GM21360 (cell line): ENCODE measurements at regions not wholly inside any gene's neighbourhood (a gene's known extent, or its start where the extent isn't known, plus 50 kb on each side); places are given as distances from the start of the nearest gene placed in this dataset.
"Not testable (repeated sequence)": the region's sequence is repeated elsewhere in the genome, so short reads cannot be mapped to it uniquely, and the experiment has no call there.

Experiments used
- ATAC-seq: cut with Tn5 transposase; IDR thresholded peaks from one replicate; pipeline ENCODE4 v1.9.1; 2021; ENCODE audit warnings: mild to moderate bottlenecking, moderate library complexity; ENCODE audit not compliant: unreplicated experiment

DNA sequence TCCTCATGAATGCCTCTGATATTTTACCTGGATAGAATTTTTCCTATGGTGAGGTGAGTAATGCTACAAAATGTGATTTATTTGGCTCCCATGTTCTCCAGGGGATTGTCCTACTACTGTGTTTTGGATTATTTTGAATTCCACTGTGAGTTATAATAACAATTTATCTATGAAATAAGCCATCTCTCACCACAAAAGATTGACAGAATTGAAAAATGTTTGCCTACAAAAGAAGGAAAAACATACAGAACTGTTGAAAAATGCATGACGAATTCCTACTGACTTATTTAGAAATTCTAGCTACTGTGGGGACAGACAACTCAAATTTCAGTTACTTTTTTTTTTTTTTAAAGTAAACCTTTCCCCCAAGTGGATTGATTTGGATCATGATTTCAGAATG is 463.7 kb upstream of the GRIN3A start:
- no peak for ATAC-seq

DNA sequence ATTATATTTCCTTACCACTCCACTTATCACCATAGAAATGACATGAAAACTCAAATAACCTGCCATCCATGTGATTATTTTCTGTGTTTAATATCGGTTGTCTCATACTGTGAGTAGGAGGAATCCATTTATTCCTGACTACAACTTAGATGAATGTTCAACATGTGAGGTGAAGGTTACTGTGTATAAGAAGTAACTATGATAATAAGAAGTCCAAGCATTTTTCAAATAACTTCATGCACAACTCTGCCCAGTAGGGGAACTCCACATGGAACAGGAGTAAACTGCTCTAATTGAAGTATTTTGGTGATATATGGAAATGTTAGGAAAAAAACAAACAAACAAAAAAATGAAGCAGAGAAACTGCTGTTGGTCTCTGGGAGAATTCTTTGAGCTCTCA is 447.5 kb upstream of the GRIN3A start:
- no peak for ATAC-seq

DNA sequence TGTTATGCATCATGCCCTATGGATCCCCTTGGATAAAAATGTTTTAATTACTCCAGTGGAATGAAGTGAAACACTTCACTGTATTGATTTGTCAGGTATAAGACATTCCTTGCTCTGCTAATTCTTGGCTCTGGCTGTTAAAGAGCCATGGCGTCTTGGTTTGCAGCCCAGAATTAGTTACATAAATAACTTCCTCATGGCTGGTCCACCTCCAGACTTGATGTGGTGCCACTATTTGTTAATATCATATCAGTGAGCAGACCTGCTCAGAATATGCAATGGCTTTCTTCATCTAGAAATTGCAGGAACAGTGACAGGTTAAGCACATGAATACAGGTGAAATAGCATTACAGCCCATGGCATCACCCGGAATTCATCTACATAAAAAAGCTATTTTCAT is 446.9 kb upstream of the GRIN3A start:
- ATAC-seq: no peak

DNA sequence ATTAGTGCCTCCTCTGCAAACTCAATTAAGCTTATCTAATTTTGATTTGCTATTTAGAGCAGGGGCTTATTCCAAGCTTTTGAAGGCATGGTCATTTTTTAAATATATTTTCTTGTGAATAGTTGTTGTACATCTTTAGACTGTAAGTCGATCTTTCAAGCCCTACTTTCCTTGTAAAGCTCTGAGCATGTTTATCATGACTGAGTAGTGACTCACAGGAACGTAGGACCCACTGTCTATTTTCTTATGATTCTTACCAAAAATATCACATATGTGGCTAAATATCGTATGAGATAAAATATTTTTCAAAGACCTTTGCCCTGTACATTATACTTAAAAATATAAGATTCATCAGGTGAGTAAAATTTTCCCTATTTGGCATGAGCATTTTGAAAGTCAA is 440.4 kb upstream of the GRIN3A start:
- no peak for ATAC-seq

DNA sequence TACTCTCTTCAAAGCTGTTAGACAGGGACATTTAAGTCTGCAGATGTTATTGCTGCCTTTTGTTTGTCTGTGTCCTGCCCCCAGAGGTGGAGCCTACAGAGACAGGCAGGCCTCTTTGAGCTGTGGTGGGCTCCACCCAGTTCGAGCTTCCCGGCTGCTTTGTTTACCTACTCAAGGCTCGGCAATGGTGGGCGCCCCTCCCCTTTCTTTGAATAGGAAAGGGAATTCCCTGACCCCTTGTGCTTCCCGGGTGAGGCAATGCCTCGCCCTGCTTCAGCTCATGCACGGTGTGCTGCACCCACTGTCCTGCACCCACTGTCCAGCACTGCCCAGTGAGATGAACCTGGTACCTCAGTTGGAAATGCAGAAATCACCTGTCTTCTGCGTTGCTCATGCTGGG is 435.8 kb upstream of the GRIN3A start:
- not testable (repeated sequence) for ATAC-seq

DNA sequence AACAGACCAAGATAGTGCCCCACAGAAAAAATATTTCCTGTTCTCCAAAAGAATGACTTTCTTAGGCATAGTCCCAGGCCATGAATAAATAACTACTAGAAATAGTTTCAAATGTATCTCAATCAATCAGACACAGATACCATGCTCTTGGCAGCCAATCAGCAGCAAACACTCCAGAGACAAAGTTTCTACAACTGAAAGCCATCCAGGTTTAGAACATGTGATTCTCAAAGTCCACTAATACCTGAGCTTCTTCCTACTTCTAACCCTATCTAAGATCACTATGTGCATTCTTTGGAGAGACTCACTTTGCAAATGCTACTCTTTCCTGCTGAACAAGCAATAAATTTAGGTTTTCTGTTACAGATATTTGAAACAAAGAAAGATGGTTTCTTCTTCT is 425.8 kb upstream of the GRIN3A start:
- no peak for ATAC-seq

DNA sequence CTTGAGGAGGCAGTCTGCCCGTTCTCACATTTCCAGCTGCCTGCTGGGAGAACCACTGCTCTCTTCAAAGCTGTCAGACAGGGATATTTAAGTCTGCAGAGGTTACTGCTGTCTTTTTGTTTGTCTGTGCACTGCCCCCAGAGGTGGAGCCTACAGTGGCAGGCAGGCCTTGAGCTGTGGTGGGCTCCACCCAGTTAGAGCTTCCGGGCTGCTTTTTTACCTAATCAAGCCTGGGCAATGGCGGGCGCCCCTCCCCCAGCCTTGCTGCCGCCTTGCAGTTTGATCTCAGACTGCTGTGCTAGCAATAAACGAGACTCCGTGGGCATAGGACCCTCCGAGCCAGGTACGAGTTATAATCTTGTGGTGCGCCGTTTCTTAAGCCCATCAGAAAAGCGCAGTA is 414.6 kb upstream of the GRIN3A start:
- not testable (repeated sequence) for ATAC-seq

DNA sequence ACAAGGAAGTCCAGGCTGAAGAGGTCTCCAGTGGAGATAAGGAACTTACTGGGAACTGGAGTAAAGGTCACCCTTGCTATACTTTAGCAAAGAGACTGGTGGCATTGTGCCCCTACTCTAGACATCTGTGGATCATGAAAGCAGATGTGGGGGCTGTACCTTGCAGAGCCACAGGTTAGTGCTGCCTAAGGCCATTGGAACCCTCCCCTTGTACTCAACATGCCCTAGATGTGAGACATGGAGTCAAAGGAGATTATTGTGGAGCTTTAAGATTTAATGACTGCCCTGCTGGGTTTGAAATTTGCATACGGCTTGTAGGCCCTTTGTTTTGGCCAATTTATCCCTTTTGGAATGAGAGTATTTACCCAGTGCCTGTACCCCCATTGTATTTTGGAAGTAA is 397.3 kb upstream of the GRIN3A start:
- no peak for ATAC-seq

DNA sequence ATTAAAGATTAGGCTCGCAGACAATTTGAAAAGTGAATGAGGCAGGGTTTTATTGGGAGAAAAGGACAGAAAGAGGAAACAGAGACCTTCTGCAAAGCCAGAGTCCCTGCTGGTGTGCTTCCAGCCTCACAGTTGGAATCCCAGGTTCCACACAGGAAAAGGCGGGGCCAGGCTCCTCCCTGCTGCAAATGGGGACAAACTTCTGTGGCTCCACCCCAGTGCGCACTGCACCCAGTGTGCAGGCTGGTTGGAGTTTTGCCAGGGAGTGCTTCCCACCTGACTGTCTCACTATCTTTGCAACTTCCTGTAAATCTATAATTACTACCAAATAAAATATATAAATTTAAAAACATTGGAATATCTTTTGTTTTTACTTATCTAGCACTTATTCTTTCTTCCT is 386.0 kb upstream of the GRIN3A start:
- no peak for ATAC-seq

DNA sequence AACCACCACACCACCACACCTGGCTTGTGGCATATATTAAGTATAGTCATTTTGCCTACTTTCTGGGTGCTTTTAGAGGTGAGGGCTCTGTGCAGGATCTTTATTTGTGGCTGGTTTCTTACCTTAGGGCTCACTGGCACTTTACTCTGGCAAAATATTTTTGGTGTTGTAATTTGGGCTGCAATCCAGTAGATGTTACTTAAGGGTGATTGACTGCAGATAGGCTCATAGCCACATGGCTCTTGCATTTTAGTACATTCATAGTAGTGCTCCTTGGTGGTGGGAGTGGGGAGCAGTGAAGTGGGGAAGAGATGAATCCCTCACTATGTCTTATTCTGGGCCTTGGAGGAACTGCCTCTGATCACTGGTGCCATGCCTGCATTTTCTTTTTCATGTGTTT is 376.1 kb upstream of the GRIN3A start:
- ATAC-seq: no peak

DNA sequence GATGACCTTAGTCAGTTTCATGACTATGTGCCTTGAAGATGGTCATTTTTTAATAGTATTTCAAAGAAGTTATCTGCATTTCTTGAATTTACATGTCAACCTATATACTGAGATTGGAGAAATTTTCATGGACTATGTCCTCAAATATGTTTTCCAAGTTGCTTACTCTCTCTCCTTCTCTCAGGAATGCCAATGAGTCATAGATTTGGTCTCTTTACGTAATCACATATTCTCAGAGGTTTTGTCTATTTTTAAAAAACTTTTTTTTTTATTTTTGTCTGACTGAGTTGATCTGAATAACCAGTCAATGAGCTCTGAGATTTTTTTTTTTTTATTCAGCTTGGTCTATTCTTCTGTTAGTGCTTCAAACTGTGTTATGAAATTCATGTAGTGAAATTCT is 374.7 kb upstream of the GRIN3A start:
- ATAC-seq: no peak

DNA sequence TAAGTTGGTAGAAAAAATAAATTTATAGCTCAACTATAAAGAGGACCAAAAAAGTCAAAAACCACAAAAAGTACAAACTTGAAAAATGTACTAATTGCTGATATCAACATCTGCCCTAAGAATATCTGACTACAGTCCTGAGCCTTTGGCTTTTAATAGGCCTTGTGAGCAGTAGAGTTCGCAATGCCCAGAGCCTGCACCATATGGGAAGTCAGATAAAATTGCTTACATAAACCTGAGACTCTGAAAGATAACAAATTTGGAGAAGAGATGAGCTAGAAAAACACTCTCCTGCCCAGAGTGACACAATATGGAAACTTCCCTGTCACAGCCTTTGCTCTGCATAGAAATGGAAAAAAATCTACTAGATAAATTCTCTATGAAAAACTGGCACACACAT is 368.0 kb upstream of the GRIN3A start:
- no peak for ATAC-seq

DNA sequence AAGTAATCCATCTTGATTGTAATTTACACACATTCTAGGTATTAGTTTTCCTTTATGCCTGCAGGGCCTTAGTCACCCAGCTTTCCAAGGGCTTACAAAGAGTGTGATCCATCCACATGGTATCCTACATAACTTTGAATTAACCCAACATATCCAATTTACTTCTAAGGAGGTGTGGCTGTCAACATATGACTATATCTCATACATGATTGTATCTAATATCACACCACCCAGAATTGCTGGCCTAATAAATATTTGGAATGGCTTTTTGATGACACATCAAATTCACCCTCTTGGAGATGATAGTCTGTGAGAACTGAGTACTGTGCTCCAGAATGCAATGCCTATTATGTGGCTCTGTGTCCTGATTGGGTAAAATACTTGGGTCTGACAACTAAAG is 363.3 kb upstream of the GRIN3A start:
- ATAC-seq: no peak

DNA sequence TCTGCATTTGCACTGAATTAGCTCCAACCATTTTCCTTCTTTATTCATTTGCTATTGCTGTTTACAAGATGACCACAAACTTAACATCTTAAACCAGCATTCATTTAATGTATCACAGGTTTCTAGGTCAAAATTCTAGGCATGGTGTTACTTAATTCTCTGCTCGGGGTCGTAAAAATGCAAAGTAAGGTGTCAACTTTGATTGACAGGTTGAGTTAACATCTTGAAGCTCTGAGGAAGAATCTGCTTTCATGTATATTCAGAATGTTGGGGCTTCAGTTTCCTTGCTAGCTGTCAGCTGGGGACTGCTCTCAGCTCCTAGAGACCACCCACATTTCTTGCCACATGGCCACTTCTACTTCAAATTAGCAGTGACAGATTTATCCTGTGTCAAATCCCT is 348.7 kb upstream of the GRIN3A start:
- ATAC-seq: no peak

DNA sequence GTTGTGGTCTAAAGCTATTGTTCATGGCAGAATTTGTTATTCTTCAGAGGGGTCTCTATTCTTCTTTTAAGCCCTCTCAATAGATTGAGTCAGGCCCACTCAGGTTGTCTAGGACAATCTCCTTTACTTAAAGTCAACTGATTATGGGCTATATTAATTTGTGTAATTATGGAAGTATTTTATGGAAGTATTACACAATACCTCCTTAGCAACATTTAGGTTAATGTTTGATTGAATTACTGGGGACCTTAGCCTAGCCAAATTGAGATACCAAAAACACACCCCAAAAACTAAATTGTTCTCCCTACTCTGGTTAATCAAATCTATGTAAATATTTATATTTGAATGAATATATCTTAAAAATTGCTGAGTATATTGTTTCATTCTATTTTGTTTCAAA is 347.1 kb upstream of the GRIN3A start:
- no peak for ATAC-seq

DNA sequence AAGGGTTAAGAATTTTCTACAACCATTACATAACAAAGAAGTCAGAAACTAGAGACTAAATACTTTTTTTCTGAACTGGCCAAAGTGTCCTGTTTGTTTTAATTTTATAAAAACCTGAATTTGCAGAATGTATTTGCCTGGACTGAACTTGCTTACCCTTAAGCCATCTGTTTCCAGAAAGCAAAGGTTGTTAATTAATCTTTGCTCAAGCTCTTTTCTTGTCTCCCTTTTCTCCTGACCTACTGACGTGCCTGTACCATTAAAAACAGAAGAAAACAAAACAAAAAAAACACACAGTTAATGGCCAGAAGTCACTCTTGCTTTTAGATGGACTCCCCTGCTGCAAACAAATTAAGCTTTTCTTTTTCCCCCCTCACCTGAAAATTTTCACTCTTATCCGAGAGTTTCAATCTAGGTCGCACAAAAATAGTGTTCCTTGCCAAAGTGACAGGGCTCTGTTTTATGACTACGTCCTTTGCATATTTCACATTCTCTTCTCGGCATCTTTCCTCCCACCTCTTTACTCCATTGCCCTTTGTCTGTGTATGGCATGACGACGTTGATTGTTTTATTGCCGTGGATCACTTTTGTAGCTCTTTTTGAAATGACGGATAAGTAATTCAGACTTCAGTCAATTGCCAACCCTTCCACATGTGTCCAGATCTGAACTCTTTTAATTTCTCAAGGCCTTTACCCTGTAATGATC is 333.8 kb upstream of the GRIN3A start:
- no peak for ATAC-seq

DNA sequence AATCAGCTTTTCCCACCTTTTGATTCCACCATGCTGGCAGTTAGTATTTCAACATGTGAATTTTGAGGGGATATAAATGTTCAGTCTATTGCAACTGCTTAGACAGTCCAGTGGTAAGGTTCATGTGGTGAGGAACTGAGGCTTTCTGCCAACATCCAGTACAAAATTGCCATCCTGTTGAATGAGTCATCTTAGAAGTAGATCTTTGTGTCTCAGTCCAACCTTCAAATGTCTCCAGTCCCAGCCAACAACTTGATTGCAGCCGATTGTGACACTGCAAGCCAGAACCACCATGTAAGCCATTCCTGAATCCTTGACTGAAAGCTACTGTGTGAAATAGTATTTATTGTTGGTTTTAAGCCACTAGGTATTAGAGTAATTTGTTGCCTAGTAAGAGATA is 331.5 kb upstream of the GRIN3A start:
- ATAC-seq: no peak

DNA sequence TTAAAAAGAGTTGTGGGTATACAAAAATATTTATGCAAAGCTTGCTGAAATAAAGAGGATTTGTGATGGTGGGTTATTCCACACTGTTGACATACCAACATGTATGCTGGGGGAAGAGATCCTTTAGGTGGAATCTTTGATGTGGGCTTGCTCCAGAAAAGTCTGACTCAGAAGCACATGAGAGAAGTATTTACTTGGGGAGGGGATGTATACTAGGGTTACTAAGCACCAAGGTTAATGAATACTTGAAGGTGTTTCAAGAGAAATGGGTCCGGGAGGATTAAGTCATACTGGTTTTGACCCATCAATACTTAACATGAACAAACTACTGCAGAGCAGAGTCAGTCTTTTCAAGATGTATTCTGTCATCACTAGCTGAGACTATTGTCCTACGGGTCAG is 316.4 kb upstream of the GRIN3A start:
- ATAC-seq: no peak

DNA sequence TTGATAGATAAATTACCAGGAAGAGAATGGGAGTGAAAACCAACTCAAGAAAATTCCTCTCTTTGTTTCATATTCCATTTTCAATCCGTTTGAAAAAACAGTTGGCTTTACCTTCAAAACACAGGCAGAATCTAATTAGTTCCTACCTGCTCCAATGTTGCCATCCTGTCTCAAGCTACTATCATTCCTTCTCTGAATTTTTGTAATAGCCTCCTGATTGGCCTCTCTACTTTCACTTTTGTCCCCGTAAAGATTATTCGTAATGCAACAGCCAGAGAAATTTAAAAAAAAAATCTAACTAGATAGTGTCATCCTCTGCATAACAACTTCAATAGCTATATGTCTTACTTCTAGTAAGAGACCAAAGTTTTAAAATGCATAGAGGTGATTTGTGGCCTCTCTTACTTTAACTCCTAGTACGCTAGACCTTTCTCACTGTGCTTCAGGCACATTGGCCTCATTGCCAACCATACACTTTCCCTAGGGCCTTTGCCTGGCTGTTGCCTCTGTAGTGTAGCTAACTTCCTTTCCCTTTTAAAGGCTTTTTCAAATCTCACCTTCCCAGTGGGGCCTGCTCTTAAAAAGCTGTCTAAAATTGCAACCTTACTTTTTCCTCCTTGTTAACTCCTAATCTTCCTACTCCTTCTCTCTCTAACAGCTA is 311.3 kb upstream of the GRIN3A start:
- ATAC-seq: no peak

DNA sequence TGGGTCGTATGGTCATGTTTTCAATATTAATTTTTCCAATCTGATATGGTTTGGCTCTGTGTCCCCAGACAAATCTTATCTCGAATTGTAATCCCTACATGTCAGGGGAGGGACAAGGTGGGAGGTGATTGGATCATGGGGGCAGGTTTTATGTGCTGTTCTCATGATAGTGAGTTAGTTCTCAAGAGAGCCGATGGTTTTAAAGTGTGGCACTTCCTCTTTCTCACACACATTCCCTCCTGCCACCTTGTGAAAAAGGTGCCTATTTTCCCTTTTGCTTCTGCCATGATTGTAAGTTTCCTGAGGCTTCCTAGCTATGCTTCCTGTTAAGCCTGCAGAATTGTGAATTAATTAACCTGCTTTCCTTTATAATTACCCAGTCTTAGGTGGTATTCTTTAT is 309.1 kb upstream of the GRIN3A start:
- ATAC-seq: no peak

DNA sequence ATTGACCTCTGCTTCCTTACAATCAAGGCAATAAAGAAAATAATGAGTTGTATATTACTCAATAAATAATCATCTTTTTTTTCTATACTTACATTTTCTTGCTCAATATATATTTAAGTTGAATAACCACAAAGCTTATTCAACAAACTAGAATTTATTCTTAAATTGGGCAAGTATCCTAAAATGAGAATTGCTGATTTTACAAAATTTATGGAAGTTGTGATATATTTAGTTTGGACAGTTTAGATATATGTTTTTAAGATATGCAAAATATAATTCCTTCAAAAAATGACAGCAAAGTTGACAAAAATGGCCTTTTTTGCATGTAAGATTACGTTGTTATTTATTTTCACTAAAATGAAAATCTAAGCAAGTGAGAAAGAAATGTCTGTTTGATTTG is 305.7 kb upstream of the GRIN3A start:
- no peak for ATAC-seq

DNA sequence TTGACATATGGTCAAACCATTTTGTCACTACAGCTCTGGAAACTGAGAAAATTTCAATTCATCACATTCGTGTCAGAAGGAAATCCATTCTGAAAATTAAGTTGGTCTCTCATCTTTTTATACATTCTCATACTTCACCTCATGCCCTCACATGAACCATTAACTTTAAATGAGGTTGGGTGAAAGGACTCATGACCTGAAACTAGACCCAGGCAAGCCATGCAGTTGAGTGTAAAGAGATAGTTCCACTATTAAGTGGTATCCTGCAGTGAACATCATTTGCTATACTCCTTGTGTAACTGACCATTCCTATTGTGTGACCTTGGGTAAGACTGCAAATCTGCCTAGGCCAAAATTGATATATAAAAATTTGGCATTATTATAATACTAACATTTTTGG is 299.6 kb upstream of the GRIN3A start:
- no peak for ATAC-seq

DNA sequence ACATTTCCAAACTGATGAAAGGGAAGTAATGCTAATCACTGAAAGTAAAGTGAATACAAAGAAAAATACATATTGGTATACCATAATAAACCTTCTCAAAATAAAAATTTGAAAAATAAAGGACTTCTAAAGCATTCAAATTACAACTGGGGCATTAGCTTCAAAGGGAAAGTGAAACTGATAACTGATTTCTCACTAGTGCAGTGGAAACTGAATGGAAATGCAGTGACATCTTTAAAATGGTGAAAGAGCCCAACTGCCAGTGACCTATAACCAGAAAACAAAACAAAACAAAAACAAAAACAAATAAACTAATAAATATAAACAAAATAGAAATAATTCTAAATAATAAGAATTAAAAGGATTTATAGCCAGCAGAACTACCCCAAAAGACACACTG is 297.5 kb upstream of the GRIN3A start:
- ATAC-seq: peak; percentile 96
